Smooth muscle cell (in vitro differentiated cells): ENCODE measurements at regions not wholly inside any gene's neighbourhood (a gene's known extent, or its start where the extent isn't known, plus 50 kb on each side); places are given as distances from the start of the nearest gene placed in this dataset.

Experiments used
- DNase-seq: peaks from one replicate; lab custom pipeline; 2025; ENCODE audit not compliant: unreplicated experiment; lab: John Stamatoyannopoulos, UW
- H2AFZ ChIP-seq: fragments of 200-600 bp; sonication (generic); 2 replicates; pipeline ENCODE4 v1.6.0; 2016; ENCODE audit warnings: antibody characterized with exemption, low read depth, mild to moderate bottlenecking
- H3F3A ChIP-seq: fragments of 200-600 bp; sonication (generic); 2 replicates; pipeline ENCODE4 v1.6.0; 2017; ENCODE audit warnings: antibody characterized with exemption, low read depth
- H3K27ac ChIP-seq: fragments of 200-600 bp; sonication (generic); 2 replicates; pipeline ENCODE4 v1.5.1; 2016; ENCODE audit warnings: low read depth, mild to moderate bottlenecking
- H3K27me3 ChIP-seq: fragments of 200-600 bp; sonication (generic); 2 replicates; pipeline ENCODE4 v1.6.1; 2016; ENCODE audit warnings: low read depth, mild to moderate bottlenecking
- H3K36me3 ChIP-seq: fragments of 200-600 bp; sonication (generic); 2 replicates; pipeline ENCODE4 v1.5.1; 2016; ENCODE audit warnings: low read depth
- H3K4me1 ChIP-seq: fragments of 200-600 bp; sonication (generic); 2 replicates; pipeline ENCODE4 v1.5.1; 2016; ENCODE audit warnings: low read depth
- H3K4me2 ChIP-seq: fragments of 200-600 bp; sonication (generic); 2 replicates; pipeline ENCODE4 v1.6.0; 2016; ENCODE audit warnings: mild to moderate bottlenecking
- H3K4me3 ChIP-seq: fragments of 200-600 bp; sonication (generic); 2 replicates; pipeline ENCODE4 v1.5.1; 2016; ENCODE audit warnings: mild to moderate bottlenecking
- H3K79me2 ChIP-seq: fragments of 200-600 bp; sonication (generic); 2 replicates; pipeline ENCODE4 v1.6.0; 2016; ENCODE audit warnings: low read depth, mild to moderate bottlenecking
- H3K9ac ChIP-seq: fragments of 200-600 bp; sonication (generic); 2 replicates; pipeline ENCODE4 v1.6.0; 2016; ENCODE audit warnings: low read depth
- H3K9me3 ChIP-seq: fragments of 200-600 bp; sonication (generic); replicated peaks from 2 replicates; pipeline ENCODE4 v1.5.1; 2016; ENCODE audit warnings: low read depth
- H4K20me1 ChIP-seq: fragments of 200-600 bp; sonication (generic); 2 replicates; pipeline ENCODE4 v1.6.0; 2016; ENCODE audit warnings: low read depth
- WGBS: methylation state at CpG from one replicate; pipeline ENCODE4 v1.1.7; 2016; ENCODE audit warnings: low lambda C conversion rate; 5-methylcytosine and 5-hydroxymethylcytosine counted together
- TF ChIP-seq, protein P1 (sequence below): fragments of 200-600 bp; sonication (generic); IDR thresholded peaks from 2 replicates; pipeline ENCODE4 v1.5.1; 2017; ENCODE audit warnings: borderline replicate concordance, mild to moderate bottlenecking, antibody characterized with exemption; ENCODE audit not compliant: insufficient read depth, poor library complexity, severe bottlenecking

DNA sequence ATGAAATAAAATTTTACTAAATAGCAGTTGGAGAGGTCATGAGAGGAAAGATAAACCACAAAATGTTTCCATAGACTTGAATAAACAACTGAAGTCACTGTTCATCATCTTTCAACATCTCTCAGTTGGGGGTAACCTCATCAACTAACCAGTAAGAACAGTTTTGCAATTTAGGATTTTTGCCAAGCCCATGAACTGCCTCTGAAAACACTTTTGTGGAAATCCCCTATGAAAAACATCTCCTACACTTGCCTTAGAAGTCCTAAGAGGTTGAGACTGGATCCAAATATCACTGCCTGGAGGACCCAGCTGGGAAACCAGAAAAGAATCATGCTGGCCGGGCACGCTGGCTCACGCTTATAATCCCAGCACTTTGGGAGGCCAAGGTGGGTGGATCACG, 273.1 kb downstream of the C12orf50 start:
- Histone ChIP-seq H3K4me1 (no peaks in the 10 kb centered on the region), H3K9me3 (no peaks in the 10 kb centered on the region), H3K36me3 (no peaks in the 10 kb centered on the region), H3K27me3 (no peaks in the 10 kb centered on the region), H3K4me3 (no peak overlapping the region), H3K9ac (no peak overlapping the region), H3K4me2 (no peak overlapping the region), H4K20me1 (no peaks in the 10 kb centered on the region), H3K27ac (no peak overlapping the region), H3F3A (no peaks in the 10 kb centered on the region), H2AFZ (no peak overlapping the region), H3K79me2 (no peaks in the 10 kb centered on the region)
- WGBS: 84% methylated on average over 4 of the region's 4 CpGs
- DNase-seq: no peak
- TF ChIP-seq, protein P1, sequence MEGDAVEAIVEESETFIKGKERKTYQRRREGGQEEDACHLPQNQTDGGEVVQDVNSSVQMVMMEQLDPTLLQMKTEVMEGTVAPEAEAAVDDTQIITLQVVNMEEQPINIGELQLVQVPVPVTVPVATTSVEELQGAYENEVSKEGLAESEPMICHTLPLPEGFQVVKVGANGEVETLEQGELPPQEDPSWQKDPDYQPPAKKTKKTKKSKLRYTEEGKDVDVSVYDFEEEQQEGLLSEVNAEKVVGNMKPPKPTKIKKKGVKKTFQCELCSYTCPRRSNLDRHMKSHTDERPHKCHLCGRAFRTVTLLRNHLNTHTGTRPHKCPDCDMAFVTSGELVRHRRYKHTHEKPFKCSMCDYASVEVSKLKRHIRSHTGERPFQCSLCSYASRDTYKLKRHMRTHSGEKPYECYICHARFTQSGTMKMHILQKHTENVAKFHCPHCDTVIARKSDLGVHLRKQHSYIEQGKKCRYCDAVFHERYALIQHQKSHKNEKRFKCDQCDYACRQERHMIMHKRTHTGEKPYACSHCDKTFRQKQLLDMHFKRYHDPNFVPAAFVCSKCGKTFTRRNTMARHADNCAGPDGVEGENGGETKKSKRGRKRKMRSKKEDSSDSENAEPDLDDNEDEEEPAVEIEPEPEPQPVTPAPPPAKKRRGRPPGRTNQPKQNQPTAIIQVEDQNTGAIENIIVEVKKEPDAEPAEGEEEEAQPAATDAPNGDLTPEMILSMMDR: no peak

DNA sequence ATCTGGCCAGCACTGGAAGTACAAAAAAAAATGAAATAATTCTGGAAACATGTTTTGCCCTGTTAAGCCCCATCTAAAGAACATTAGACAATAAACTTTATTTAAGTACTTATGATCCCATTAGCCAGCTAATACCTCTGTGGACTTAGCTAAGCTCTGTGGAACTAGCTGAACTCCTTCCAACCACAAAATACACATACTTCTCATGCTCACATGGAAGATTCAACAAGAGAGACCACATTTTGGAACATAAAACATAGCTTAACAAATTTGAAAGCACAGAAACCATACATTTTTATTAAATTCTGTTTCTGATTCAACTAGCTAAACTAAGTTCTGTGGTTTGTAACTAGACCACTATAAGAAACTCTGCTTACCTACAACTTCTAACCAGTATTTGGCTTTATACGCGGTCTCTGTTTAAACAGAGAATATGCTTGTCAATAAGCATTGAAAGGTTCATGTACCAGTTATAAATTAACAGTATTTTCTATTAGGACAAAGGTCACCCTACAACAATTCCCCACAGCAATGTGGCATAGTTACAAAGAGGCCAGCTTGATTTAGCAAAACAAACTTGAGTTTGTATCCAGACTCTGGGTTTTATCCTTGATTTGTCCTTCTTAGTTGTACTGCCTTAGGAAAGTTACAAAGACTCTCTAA, 300.1 kb downstream of the C12orf50 start:
- 84% methylated on average over 2 of the region's 2 CpGs for WGBS
- Histone ChIP-seq H2AFZ (no peak overlapping the region), H3K4me3 (no peak overlapping the region), H3F3A (no peaks in the 10 kb centered on the region), H3K4me2 (no peak overlapping the region), H4K20me1 (no peaks in the 10 kb centered on the region), H3K4me1 (no peaks in the 10 kb centered on the region), H3K9ac (no peak overlapping the region), H3K9me3 (no peaks in the 10 kb centered on the region), H3K36me3 (no peaks in the 10 kb centered on the region), H3K27me3 (no peaks in the 10 kb centered on the region), H3K27ac (no peak overlapping the region), H3K79me2 (no peaks in the 10 kb centered on the region)
- no peak for DNase-seq
- TF ChIP-seq, protein P1: no peak

DNA sequence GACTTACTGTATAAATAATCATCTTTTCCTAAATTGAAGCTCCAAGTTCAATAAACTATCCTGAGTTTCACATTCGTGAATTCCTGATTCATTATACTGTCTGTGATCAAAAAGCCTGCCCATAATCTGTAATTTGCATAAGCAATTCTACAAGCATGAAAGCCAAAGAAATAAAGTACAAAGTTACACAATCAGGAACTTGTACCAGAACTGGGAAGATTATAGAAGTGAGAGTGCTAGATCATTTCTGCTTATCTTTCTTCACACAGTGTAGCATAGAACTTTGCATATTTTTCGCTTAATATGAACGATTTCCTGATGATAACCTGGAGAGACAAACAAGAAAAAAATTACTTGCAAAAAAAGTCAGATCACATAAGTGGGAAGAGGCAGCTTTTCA, 308.2 kb downstream of the C12orf50 start:
- TF ChIP-seq, protein P1: no peak
- Histone ChIP-seq H3K9ac (no peak overlapping the region), H3K4me3 (no peak overlapping the region), H3K36me3 (no peaks in the 10 kb centered on the region), H3K4me1 (no peaks in the 10 kb centered on the region), H4K20me1 (no peaks in the 10 kb centered on the region), H3K27me3 (no peaks in the 10 kb centered on the region), H3K27ac (no peak overlapping the region), H3K4me2 (no peak overlapping the region), H3K9me3 (no peaks in the 10 kb centered on the region), H3K79me2 (no peaks in the 10 kb centered on the region), H3F3A (no peaks in the 10 kb centered on the region), H2AFZ (no peak overlapping the region)
- 76% methylated on average over 3 of the region's 3 CpGs for WGBS
- no peak for DNase-seq

DNA sequence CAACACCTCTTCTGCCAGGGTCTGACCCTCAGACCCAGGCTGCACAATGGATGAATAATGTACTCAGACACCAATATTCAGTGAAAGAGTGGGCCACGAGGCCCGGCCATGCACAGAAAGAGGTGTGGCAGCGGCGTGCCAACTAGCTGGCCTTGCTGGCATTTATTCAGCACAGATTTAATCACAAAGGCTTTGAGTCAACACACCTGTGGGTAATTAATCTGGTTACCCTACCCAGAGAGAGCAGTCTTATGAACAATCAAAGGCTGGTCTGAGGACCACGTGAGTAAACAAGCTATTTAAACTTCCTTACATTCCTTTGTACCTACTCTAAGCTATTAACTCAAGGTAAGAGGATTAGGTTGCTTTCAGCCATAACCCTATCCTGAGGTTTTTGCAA, 324.8 kb downstream of the C12orf50 start:
- no peaks in the 10 kb centered on the region for H4K20me1 ChIP-seq
- WGBS: 87% methylated on average over 5 of the region's 5 CpGs
- TF ChIP-seq, protein P1: no peak
- H3K9me3 ChIP-seq: no peaks in the 10 kb centered on the region
- no peaks in the 10 kb centered on the region for H3K4me1 ChIP-seq
- H2AFZ ChIP-seq: no peak overlapping the region
- H3K27me3 ChIP-seq: no peaks in the 10 kb centered on the region
- H3K4me3 ChIP-seq: no peak overlapping the region
- H3K4me2 ChIP-seq: no peak overlapping the region
- H3K27ac ChIP-seq: no peak overlapping the region
- no peaks in the 10 kb centered on the region for H3K36me3 ChIP-seq
- H3F3A ChIP-seq: no peaks in the 10 kb centered on the region
- H3K79me2 ChIP-seq: no peaks in the 10 kb centered on the region
- no peak overlapping the region for H3K9ac ChIP-seq
- DNase-seq: no peak
